SK-N-SH (cell line): ENCODE measurements at regions not wholly inside any gene's neighbourhood (a gene's known extent, or its start where the extent isn't known, plus 50 kb on each side); places are given as distances from the start of the nearest gene placed in this dataset.

Experiments used
- CTCF ChIA-PET: fragments of 300-600, 350-600 bp; formaldehyde crosslinking; extraction: SDS; loops from one replicate; lab custom pipeline; 2021; lab: Yijun Ruan, JAX
- POLR2A ChIA-PET: fragments of 350-600 bp; sonication (Branson Sonifier 250); formaldehyde crosslinking; extraction: SDS; loops from one replicate; lab custom pipeline; 2020; ENCODE audit warnings: antibody characterized with exemption, inconsistent platforms; lab: Yijun Ruan, JAX
- DNase-seq: peaks from one replicate; pipeline ENCODE4 v3.0.0; 2012
- H2AFZ ChIP-seq: fragments of 200-600 bp; sonication (generic); 2 replicates; pipeline ENCODE4 v1.8.1; 2016; ENCODE audit warnings: antibody characterized with exemption, mild to moderate bottlenecking, low read depth
- H3F3A ChIP-seq: fragments of 200-600 bp; sonication (generic); replicated peaks from 2 replicates; pipeline ENCODE3; 2016; ENCODE audit warnings: antibody characterized with exemption, mild to moderate bottlenecking; ENCODE audit not compliant: insufficient read depth
- H3K27ac ChIP-seq, 2 experiments: fragments of 200-500 bp in 1 of 2; fragments of 200-600 bp in 1 of 2; sonication (Bioruptor generic) in 1 of 2; sonication (generic), shearing (Covaris generic) in 1 of 2; 2 replicates each; pipeline versions ENCODE4 v1.5.1 to v1.6.1; 2014 to 2016; ENCODE audit warnings: low read depth in 2 of 2, inconsistent platforms in 1 of 2, low read length in 1 of 2, mild to moderate bottlenecking in 1 of 2, mixed read lengths in 1 of 2
- H3K27me3 ChIP-seq: fragments of 200-600 bp; sonication (generic), shearing (Covaris generic); 2 replicates; pipeline ENCODE4 v1.6.1; 2016; ENCODE audit warnings: mixed run types; ENCODE audit not compliant: insufficient read depth
- H3K36me3 ChIP-seq, 2 experiments: fragments of 200-500 bp in 1 of 2; fragments of 200-600 bp in 1 of 2; sonication (Bioruptor generic) in 1 of 2; sonication (generic) in 1 of 2; replicated peaks in 1 of 2; 2 replicates each; pipeline versions ENCODE3 to v1.5.1; 2014 to 2016; ENCODE audit warnings: low read length in 1 of 2, mild to moderate bottlenecking in 1 of 2; ENCODE audit not compliant: insufficient read depth in 2 of 2, control insufficient read depth in 1 of 2
- H3K4me1 ChIP-seq, 2 experiments: fragments of 200-500 bp in 1 of 2; fragments of 200-600 bp in 1 of 2; sonication (Bioruptor generic) in 1 of 2; sonication (generic), shearing (Covaris generic) in 1 of 2; 2 replicates each; pipeline versions ENCODE4 v1.5.1 to v1.6.1; 2014 to 2016; ENCODE audit warnings: low read depth in 1 of 2, low read length in 1 of 2, mixed run types in 1 of 2; ENCODE audit not compliant: insufficient read depth in 2 of 2, control insufficient read depth in 1 of 2
- H3K4me2 ChIP-seq: fragments of 200-600 bp; sonication (generic), shearing (Covaris generic); 2 replicates; pipeline ENCODE4 v1.6.1; 2017; ENCODE audit warnings: mixed run types
- H3K4me3 ChIP-seq, 2 experiments: fragments of 200-500 bp in 1 of 2; fragments of 200-600 bp in 1 of 2; sonication (Bioruptor generic) in 1 of 2; sonication (generic), shearing (Covaris generic) in 1 of 2; 2 replicates each; pipeline versions ENCODE4 v1.5.1 to v1.8.1; 2014 to 2016; ENCODE audit warnings: low read depth in 2 of 2, inconsistent platforms in 1 of 2, low read length in 1 of 2, mild to moderate bottlenecking in 1 of 2, mixed read lengths in 1 of 2, moderate library complexity in 1 of 2
- H3K79me2 ChIP-seq: fragments of 200-600 bp; sonication (generic); 2 replicates; pipeline ENCODE4 v1.8.1; 2017; ENCODE audit warnings: mild to moderate bottlenecking; ENCODE audit not compliant: insufficient read depth
- H3K9ac ChIP-seq: fragments of 200-600 bp; sonication (generic); 2 replicates; pipeline ENCODE4 v1.6.1; 2017; ENCODE audit warnings: mixed run types
- H3K9me2 ChIP-seq: fragments of 200-600 bp; sonication (generic); 2 replicates; pipeline ENCODE4 v1.6.1; 2017; ENCODE audit warnings: mixed run types
- H3K9me3 ChIP-seq: fragments of 200-600 bp; sonication (generic); 2 replicates; pipeline ENCODE4 v1.6.1; 2017; ENCODE audit warnings: mixed run types, mild to moderate bottlenecking, moderate library complexity
- H4K20me1 ChIP-seq: fragments of 200-600 bp; sonication (generic); 2 replicates; pipeline ENCODE4 v1.6.1; 2017; ENCODE audit warnings: mild to moderate bottlenecking, mixed run types; ENCODE audit not compliant: insufficient read depth
- CHD2 ChIP-seq: fragments of 150-350 bp; IDR thresholded peaks from 2 replicates; pipeline ENCODE4 v1.6.1; 2018; ENCODE audit warnings: low read length; ENCODE audit not compliant: partially characterized antibody
- CTCF ChIP-seq: fragments of 200-600 bp; sonication (generic); IDR thresholded peaks from 2 replicates; pipeline ENCODE4 v1.6.1; 2017; ENCODE audit warnings: antibody characterized with exemption, mild to moderate bottlenecking, moderate library complexity
- FOSL2 ChIP-seq: IDR thresholded peaks from 2 replicates; pipeline ENCODE4 v1.4.0; 2012; ENCODE audit warnings: low read depth, mild to moderate bottlenecking, moderate library complexity, borderline replicate concordance
- IRF3 ChIP-seq: fragments of 150-350 bp; IDR thresholded peaks from 2 replicates; pipeline ENCODE4 v1.6.1; 2016; ENCODE audit warnings: mild to moderate bottlenecking, low read depth, low read length
- NFIC ChIP-seq: IDR thresholded peaks from 2 replicates; pipeline ENCODE4 v1.4.0; 2012; ENCODE audit warnings: borderline replicate concordance
- NRF1 ChIP-seq: IDR thresholded peaks from 2 replicates; pipeline ENCODE4 v1.6.1; 2012; ENCODE audit warnings: low read depth, mild to moderate bottlenecking, low read length
- PBX3 ChIP-seq: IDR thresholded peaks from 2 replicates; pipeline ENCODE4; 2012
- POLR2AphosphoS5 ChIP-seq: IDR thresholded peaks from 2 replicates; pipeline ENCODE4 v1.6.1; 2012; ENCODE audit warnings: low read depth, low read length
- RAD21 ChIP-seq: IDR thresholded peaks from 2 replicates; pipeline ENCODE4 v1.6.1; 2012; ENCODE audit warnings: mild to moderate bottlenecking, low read length
- RCOR1 ChIP-seq: fragments of 150-350 bp; IDR thresholded peaks from 2 replicates; pipeline ENCODE4 v1.6.1; 2017; ENCODE audit warnings: antibody characterized with exemption, low read length
- REST ChIP-seq: IDR thresholded peaks from 2 replicates; pipeline ENCODE4 v1.6.1; 2012; ENCODE audit warnings: mild to moderate bottlenecking, low read depth, low read length, moderate library complexity
- SMC3 ChIP-seq: IDR thresholded peaks from 2 replicates; pipeline ENCODE4 v1.6.1; 2012; ENCODE audit warnings: low read depth, low read length, improper control_type of control experiment
- TCF12 ChIP-seq: IDR thresholded peaks from 2 replicates; pipeline ENCODE4 v1.4.0; 2012
- TEAD4 ChIP-seq: IDR thresholded peaks from 2 replicates; pipeline ENCODE4 v1.4.0; 2012; ENCODE audit warnings: mild to moderate bottlenecking, borderline replicate concordance; ENCODE audit not compliant: insufficient read depth
- YY1 ChIP-seq: IDR thresholded peaks from 2 replicates; pipeline ENCODE4 v1.4.0; 2012; ENCODE audit warnings: low read depth, mild to moderate bottlenecking
- ZBTB33 ChIP-seq: IDR thresholded peaks from 2 replicates; pipeline ENCODE4 v1.4.0; 2012; ENCODE audit warnings: low read depth, borderline replicate concordance
- WGBS: methylation state at CpG from one replicate; pipeline ENCODE4 v1.1.6; 2017; ENCODE audit warnings: low lambda C conversion rate; 5-methylcytosine and 5-hydroxymethylcytosine counted together

GRCh38 chr13:44320611-44321010 is 53.0 kb upstream of the SERP2 start (continued):
- TF ChIP-seq CTCF: no peak
- no peak for TF ChIP-seq POLR2AphosphoS5

GRCh38 chr13:44321961-44322360 is 51.7 kb upstream of the SERP2 start:
- no peak overlapping the region for H3K27ac ChIP-seq
- CTCF ChIA-PET: no interaction called here

GRCh38 chr13:44322928-44323327 is 50.7 kb upstream of the SERP2 start:
- no peak overlapping the region for H3K27ac ChIP-seq
- no peaks in the 10 kb centered on the region for H3K9me2 ChIP-seq
- 97% methylated on average over 2 of the region's 2 CpGs for WGBS
- H3K79me2 ChIP-seq: no peaks in the 10 kb centered on the region
- POLR2A ChIA-PET: no interaction called here
- 0 out of 2 replicates have a peak, but pooled peaks cover under 1% of the 10 kb centered on the region for H3K9me3 ChIP-seq
- no peak overlapping the region for H3K4me3 ChIP-seq
- no peaks in the 10 kb centered on the region for H3K36me3 ChIP-seq
- DNase-seq: no peak
- peaks cover 0 to 2% of the 10 kb centered on the region in 2 experiments; a peak in 1 of 4 replicates for H3K4me1 ChIP-seq
- H3K27me3 ChIP-seq: no peaks in the 10 kb centered on the region
- CTCF ChIA-PET: no interaction called here
- no peak overlapping the region for H3K9ac ChIP-seq
- H3K4me2 ChIP-seq: no peak overlapping the region
- H2AFZ ChIP-seq: no peak overlapping the region
- H3F3A ChIP-seq: peaks cover 4% of the 10 kb centered on the region
- H4K20me1 ChIP-seq: no peaks in the 10 kb centered on the region
- TF ChIP-seq TCF12 (no peak), NFIC (no peak), REST (no peak), CHD2 (no peak), SMC3 (no peak), RCOR1 (no peak), FOSL2 (no peak), RAD21 (no peak), IRF3 (no peak), YY1 (no peak), ZBTB33 (no peak)

More at GRCh38 chr13:44321961-44322360, 51.7 kb upstream of the SERP2 start:
- POLR2A ChIA-PET: no interaction called here
- WGBS: 86% methylated on average over 2 of the region's 2 CpGs
- Histone ChIP-seq H2AFZ (no peak overlapping the region), H3K4me2 (no peak overlapping the region), H4K20me1 (no peaks in the 10 kb centered on the region), H3F3A (peaks cover 4% of the 10 kb centered on the region), H3K4me1 (peaks cover 0 to 3% of the 10 kb centered on the region in 2 experiments; a peak in 1 of 4 replicates), H3K79me2 (no peaks in the 10 kb centered on the region), H3K9ac (no peak overlapping the region), H3K9me2 (no peaks in the 10 kb centered on the region), H3K4me3 (no peak overlapping the region), H3K9me3 (no peaks in the 10 kb centered on the region), H3K36me3 (no peaks in the 10 kb centered on the region), H3K27me3 (no peaks in the 10 kb centered on the region)
- no peak for DNase-seq
- TF ChIP-seq TEAD4 (no peak), RCOR1 (no peak), PBX3 (no peak), NRF1 (no peak), TCF12 (no peak)
